GM21390 (cell line): ENCODE measurements at regions not wholly inside any gene's neighbourhood (a gene's known extent, or its start where the extent isn't known, plus 50 kb on each side); places are given as distances from the start of the nearest gene placed in this dataset.

Experiments used
- ATAC-seq: cut with Tn5 transposase; IDR thresholded peaks from one replicate; pipeline ENCODE4 v1.9.1; 2021; ENCODE audit not compliant: unreplicated experiment

GRCh38 chr14:34931206-34931605 is 51.6 kb upstream of the SRP54 start:
- no peak for ATAC-seq

GRCh38 chr14:34930591-34931091 is 52.2 kb upstream of the SRP54 start:
- peak; percentile 77 for ATAC-seq

DNA sequence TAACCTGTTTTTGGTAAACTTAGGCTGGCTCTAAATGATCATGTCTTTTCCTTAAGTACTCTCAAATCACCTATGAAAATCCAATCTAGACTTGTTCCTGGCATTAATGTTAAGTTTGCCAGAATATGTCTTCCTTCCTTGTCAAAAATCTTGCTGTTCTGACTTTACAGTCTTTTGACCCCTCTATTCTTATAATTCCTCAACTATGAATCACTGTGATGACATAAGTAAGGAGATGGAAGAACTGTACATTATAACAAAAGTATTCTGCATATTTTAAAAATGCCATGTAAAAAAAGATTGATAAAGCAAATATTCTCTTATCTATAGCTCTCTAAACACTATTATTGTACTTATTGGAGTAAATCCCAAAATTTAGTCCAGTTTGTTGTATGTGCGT is 51.4 kb upstream of the BAZ1A start:
- ATAC-seq = no peak
